ENCODE measurements at regions not wholly inside any gene's neighbourhood (a gene's known extent, or its start where the extent isn't known, plus 50 kb on each side); places are given as distances from the start of the nearest gene placed in this dataset.

DNA sequence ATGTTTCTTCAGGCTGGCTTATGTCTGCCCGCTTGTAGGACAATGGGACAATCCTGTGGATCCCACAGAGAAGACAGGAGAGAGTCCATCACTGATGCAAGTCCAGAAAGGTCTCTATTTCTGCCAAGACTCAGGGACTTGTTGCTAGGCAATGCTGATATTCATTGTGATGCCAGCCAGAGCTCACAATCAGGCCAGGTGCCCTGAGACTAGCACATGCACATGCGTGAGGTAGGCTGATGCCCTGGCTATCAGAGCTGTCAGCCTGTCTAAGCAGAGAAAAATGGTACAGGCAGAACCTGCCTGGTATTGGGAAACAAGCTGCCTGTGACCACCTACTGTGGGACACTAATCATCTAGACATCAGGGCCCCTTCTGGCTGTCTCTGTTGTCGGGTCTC is 638.7 kb upstream of the TSPY4 start:
- no peak overlapping the region for H3K27ac ChIP-seq
- H3K27me3 ChIP-seq, result no peaks in the 10 kb centered on the region
- no peak for DNase-seq
- intact Hi-C loops (cut with DNase I), result no loop called here
- no peaks in the 10 kb centered on the region for H3K36me3 ChIP-seq
- H3K9me3 ChIP-seq, result no peaks in the 10 kb centered on the region
- TF ChIP-seq POLR2A (IDR thresholded peaks at IDR 0.05) (no peak), EP300 (IDR thresholded peaks at IDR 0.05) (no peak), POLR2AphosphoS5 (IDR thresholded peaks at IDR 0.05) (no peak)
- TF ChIP-seq, protein P1, sequence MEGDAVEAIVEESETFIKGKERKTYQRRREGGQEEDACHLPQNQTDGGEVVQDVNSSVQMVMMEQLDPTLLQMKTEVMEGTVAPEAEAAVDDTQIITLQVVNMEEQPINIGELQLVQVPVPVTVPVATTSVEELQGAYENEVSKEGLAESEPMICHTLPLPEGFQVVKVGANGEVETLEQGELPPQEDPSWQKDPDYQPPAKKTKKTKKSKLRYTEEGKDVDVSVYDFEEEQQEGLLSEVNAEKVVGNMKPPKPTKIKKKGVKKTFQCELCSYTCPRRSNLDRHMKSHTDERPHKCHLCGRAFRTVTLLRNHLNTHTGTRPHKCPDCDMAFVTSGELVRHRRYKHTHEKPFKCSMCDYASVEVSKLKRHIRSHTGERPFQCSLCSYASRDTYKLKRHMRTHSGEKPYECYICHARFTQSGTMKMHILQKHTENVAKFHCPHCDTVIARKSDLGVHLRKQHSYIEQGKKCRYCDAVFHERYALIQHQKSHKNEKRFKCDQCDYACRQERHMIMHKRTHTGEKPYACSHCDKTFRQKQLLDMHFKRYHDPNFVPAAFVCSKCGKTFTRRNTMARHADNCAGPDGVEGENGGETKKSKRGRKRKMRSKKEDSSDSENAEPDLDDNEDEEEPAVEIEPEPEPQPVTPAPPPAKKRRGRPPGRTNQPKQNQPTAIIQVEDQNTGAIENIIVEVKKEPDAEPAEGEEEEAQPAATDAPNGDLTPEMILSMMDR (IDR thresholded peaks at IDR 0.05), result no peak
- 55 to 79% methylated on average over 3 of the region's 3 CpGs for WGBS, 2 donors
- no peak overlapping the region for H3K4me3 ChIP-seq
- no peaks in the 10 kb centered on the region for H3K4me1 ChIP-seq

- Histone ChIP-seq H3K36me3 (no peaks in the 10 kb centered on the region), H3K4me3 (no peak overlapping the region), H3K9me3 (no peaks in the 10 kb centered on the region), H3K27ac (no peak overlapping the region), H3K4me1 (no peaks in the 10 kb centered on the region), H3K27me3 (no peaks in the 10 kb centered on the region)
- TF ChIP-seq, protein P1 (IDR thresholded peaks at IDR 0.05), result no peak
- TF ChIP-seq EP300 (IDR thresholded peaks at IDR 0.05) (no peak), POLR2AphosphoS5 (IDR thresholded peaks at IDR 0.05) (no peak), POLR2A (IDR thresholded peaks at IDR 0.05) (no peak)
- intact Hi-C loops (cut with DNase I), result no loop called here
- WGBS, 2 donors, result 87 to 92% methylated on average over 8 of the region's 8 CpGs
- DNase-seq, result no peak
Measured at GRCh38 chrY:8705636-8706300, 631.5 kb upstream of the TSPY4 start.

GRCh38 chrY:8712296-8712695 is 625.0 kb upstream of the TSPY4 start:
- no peaks in the 10 kb centered on the region for H3K36me3 ChIP-seq
- TF ChIP-seq POLR2AphosphoS5 (IDR thresholded peaks at IDR 0.05) (no peak), EP300 (IDR thresholded peaks at IDR 0.05) (no peak), POLR2A (IDR thresholded peaks at IDR 0.05) (no peak)
- TF ChIP-seq, protein P1 (IDR thresholded peaks at IDR 0.05), result no peak
- H3K4me1 ChIP-seq, result no peaks in the 10 kb centered on the region
- WGBS, 2 donors, result 5 to 34% methylated on average over 1 of the region's 1 CpG
- no peak for DNase-seq
- H3K27me3 ChIP-seq, result no peaks in the 10 kb centered on the region
- no peak overlapping the region for H3K4me3 ChIP-seq
- no peaks in the 10 kb centered on the region for H3K9me3 ChIP-seq
- intact Hi-C loops (cut with DNase I), result no loop called here
- H3K27ac ChIP-seq, result no peak overlapping the region

DNA sequence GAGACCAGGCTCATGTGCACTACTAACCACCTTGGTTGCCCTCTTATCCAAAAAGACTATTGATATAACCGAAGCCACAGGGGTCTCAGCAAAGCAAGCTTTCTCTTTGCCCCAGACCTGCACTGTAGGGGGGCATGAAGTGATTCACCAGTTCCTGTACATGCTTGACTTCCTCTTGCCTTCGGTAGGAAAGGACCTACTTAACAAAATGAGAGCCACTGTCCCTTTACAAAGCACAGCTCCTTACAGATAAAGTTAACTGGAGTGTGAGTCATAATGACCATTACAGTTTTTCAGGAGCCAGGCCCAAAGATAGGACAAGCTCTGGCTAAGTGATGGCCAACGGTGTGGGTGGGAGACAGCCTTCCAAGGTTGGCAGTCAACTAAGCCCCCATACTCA is 622.0 kb upstream of the TSPY4 start:
- TF ChIP-seq POLR2A (IDR thresholded peaks at IDR 0.05) (no peak), EP300 (IDR thresholded peaks at IDR 0.05) (no peak), POLR2AphosphoS5 (IDR thresholded peaks at IDR 0.05) (no peak)
- TF ChIP-seq, protein P1 (IDR thresholded peaks at IDR 0.05), result no peak
- WGBS, 2 donors, result 57 to 78% methylated on average over 3 of the region's 3 CpGs

DNA sequence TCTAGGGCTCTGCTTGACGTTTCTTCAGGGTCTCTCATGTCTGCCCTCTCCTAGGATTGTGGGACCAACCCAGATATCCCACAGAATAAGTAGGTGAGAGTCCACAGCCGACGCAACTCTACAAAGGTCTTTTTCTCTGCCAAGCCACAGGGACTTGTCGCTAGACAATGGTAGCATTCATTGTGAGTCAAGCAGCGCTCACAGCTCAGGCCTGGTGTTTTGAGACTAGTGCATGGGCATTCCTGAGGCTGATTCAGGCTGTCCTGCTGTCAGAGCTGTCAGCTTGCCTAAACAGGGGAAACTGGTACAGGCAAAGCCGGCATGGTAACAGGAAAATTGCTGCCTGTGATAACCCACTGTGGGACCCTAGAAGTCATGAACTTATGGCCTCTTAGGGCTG is 610.6 kb upstream of the TSPY4 start:
- intact Hi-C loops (cut with DNase I), result no loop called here
- no peak overlapping the region for H3K4me3 ChIP-seq
- WGBS, 2 donors, result 85 to 90% methylated on average over 6 of the region's 6 CpGs

More for the DNA sequence above, 622.0 kb upstream of the TSPY4 start:
- no peaks in the 10 kb centered on the region for H3K36me3 ChIP-seq
- intact Hi-C loops (cut with DNase I), result no loop called here
- H3K9me3 ChIP-seq, result no peaks in the 10 kb centered on the region
- no peak overlapping the region for H3K27ac ChIP-seq
- H3K4me3 ChIP-seq, result no peak overlapping the region
- no peak for DNase-seq
- no peaks in the 10 kb centered on the region for H3K4me1 ChIP-seq
- no peaks in the 10 kb centered on the region for H3K27me3 ChIP-seq

More for the DNA sequence above, 610.6 kb upstream of the TSPY4 start:
- no peak for DNase-seq
- Histone ChIP-seq H3K27ac (no peak overlapping the region), H3K9me3 (no peaks in the 10 kb centered on the region), H3K27me3 (no peaks in the 10 kb centered on the region), H3K36me3 (no peaks in the 10 kb centered on the region), H3K4me1 (peaks cover 0 to 21% (median 2%) of the 10 kb centered on the region in 4 donors)
- TF ChIP-seq, protein P1 (IDR thresholded peaks at IDR 0.05), result no peak
- TF ChIP-seq POLR2A (IDR thresholded peaks at IDR 0.05) (no peak), POLR2AphosphoS5 (IDR thresholded peaks at IDR 0.05) (no peak), EP300 (IDR thresholded peaks at IDR 0.05) (no peak)

Data from sigmoid colon (tissue), 6 donors.